ENCODE measurements at regions not wholly inside any gene's neighbourhood (a gene's known extent, or its start where the extent isn't known, plus 50 kb on each side); places are given as distances from the start of the nearest gene placed in this dataset.

DNA sequence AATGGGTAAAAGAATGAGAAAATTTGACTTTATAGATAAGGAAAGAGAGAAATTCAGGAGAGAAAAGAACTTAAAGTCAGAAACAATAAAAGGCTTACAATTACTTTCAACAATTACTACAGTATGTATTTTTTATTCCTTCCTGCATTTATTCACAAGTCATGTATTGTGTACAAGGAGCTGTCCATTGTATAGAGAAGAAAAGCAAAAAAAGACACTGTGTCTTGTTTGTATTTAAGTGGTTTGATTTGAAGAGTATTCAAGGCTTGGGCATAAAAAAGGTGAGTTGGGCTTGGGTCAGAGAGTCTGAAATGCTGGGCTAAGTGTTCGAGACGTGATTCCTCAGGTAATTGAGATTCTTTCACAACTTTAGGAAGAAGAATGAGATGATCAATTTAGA is 394.2 kb upstream of the ROBO2 start:
- no peak for DNase-seq

DNA sequence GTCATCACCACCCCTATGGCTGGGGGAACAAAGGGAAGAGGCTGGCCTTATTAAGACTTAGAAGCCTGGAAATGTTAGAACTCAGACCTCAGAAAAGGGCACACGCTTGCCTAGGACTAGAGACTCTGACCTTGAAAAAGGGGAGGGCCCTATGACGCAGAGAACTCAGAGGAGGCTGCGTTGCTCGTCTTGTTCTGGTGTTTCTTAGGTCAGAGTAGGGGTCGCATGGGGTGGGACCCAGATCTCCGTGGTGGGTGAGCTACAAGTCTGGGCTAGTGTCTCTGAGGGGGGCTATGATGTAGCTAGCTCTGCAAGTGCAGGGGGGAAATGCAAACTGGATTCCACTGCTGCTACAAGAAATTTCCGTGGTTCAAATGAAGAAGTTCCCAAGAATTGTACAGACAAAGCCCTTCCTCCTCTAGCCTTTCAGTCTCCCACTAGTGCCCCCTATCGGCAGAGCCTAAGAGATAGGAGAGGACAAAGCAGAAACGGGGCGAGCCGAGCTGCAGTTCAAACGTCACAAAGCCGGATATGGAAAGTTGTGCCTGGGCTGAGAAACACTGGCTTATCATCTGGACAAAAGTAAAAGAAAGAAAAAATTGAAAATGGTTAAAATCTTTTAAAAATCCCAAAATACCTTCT is 392.9 kb upstream of the ROBO2 start:
- no peak for DNase-seq

DNA sequence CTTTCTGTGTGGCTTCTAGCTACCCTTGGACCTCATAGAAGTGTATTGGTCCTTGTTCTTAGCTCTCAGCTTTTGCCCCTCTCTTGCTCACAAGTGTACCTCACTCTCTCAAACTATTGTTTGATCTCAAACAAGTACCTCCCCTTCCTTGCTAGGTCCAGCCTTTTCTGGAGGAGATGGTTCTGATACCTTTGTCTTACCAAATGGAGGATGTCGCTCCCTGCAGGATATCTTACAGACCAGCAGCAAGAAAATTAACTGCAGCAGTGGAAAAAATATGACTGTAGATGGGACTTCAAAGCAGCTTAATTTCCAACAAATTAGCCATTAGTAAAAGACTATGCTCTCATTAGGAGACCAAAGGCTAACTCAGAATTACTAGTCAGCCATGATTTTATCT is 388.1 kb upstream of the ROBO2 start:
- no peak for DNase-seq

DNA sequence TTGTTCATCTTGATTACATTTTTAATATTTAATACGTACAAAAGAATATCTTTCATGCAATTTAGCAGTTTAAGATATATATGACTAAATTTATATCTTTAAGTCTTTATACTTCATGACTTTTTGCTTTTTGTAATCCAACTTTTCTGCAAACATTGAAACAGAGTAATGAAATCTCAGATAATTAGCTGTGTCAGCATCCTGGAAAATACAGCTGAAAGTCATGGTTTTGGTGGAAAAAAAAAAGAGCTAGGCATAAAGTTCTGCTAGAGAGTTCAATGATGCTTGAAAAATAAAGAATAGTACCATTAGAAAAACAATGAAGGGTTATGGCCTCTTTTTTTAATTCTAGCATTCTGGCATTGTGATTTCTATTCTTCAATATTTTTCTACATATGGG is 387.4 kb upstream of the ROBO2 start:
- DNase-seq = no peak

DNA sequence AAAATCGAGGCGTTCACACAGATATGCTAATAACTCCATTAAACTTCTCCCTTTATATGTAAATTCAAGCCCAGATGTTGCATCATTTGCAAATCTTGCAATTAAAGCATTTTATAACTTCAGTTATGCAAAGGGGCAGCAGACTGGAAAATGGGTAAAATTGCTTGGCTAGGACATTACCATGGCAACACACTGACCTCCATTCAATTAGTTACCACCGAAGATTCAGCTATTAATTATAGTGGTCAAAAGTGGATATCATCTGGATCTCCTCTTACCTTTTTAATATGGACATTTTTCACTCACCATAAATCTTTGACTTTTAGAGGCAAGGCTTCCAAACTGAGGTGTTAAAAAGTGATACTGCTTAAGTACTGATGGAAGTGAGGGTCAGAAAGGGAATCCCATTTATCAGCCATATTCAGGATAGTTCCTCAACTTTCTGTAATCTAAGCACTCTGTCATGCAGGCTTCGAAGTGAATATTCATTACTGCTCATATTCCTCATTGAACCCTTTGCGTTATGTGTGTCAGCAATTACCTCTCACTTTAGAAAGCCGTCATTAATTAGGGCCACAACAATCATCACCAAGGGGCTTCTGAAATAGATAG is 386.2 kb upstream of the ROBO2 start:
- no peak for DNase-seq

DNA sequence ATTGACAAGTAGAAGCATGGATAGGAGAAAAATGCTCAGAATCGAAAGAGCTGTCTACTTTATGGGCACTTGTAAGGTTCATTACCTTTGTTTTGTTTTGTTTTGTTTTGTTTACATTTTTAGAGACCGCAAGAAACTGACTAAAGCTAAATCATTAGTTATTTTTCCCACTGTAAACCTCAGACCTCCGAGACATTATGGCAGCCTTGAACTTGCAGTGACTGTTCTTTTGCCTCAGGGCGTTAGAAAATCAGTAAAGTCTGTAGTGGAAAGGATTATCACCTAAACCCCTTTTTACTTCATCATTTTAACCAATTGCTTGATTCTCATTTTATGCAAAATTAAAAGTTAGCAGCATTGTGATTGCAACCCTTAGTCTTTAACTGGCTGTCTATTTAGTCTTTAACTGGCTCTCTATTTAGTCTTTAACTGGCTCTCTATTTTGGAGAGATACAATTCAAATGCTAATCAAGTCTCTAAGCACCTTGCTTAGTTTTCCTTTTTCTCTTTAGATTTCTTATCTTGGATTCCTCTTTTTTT is 383.3 kb upstream of the ROBO2 start:
- DNase-seq = no peak

DNA sequence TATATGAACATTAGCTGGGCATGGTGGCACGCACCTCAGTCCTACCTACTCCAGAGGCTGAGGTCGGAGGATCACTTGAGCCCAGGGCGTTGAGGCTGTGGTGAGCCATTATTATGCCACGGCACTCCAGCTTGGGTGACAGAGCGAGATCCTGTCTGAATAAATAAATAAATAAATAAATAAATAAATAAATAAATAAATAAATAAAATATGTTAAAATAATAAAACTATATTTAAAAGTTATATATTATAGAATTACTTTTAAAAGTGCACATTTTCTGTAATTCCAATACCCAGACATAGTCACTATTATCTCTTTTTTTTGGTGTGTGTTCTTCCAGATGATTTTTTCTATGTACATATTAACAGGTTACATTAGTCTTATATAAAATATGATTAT is 382.0 kb upstream of the ROBO2 start:
- no peak for DNase-seq

DNA sequence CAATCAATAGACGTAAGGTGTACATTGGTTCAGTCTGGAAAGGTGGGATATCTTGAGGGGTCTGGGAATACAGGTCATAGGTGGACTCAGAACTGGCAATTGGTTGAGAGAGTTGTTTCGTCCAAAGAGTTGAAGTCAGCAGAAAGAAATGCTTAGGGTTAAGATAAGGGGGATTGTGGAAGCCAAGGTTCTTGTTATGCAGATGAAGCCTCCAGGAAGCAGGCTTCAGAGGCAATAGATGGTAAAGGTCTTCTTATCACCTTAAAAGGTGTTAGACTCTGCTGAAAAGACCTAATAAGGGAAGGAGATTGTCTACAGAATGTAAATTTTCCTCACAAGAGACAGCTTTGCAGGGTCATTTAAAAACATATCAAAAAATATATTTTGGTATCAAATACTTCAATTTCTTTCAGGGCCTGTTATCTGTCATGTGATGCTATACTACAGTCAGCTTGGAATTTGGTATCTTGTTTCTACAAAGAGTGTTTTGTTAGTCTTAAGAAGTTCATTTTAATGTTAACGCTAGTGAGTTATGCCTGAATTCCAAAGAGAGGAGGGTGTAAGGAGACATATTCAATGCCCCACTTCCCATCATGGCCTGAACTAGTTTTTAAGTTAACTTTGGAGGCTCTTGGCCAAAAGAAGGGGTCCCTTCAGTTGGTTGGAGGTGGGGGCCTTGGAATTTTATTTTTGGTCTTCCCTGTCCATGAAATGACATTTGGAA is 378.2 kb upstream of the ROBO2 start:
- no peak for DNase-seq

DNA sequence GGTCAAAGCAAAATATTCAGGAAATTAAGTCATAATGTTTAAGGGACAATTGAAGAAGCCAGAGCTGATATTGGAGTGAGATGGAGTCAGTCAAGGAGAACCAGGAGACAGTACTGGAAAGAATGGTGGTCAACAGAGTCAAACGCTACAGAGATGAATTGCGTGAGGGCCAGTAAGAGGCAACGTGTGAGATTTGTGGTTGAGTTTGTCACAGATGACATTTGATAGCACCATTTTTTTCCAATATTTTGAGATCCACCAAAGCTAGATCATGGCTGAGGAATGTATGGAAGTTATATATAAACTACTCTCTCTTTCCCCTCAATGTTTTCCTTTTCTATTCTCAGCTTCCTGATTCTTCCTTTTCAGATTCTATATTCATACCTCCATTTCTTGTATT is 375.1 kb upstream of the ROBO2 start:
- DNase-seq = no peak

DNA sequence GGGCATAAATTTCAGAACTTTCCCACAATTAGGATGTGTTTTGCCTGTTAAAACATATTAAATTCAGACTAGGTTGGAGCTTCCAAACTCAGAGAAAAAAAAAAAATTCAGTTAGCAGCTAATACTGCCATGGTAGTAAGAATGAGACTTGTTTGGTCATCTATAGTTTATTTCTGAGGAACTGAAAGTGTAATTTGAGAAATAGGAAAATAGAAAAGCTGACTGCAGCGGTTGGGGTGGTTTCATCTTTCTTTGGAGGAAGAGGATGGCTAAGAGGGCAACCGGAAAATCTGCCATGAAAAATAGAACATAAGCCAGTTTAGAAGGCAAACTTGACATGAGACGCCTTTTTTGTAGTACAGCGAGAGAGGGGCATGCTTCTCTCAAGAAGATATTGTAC is 371.2 kb upstream of the ROBO2 start:
- DNase-seq = no peak

DNA sequence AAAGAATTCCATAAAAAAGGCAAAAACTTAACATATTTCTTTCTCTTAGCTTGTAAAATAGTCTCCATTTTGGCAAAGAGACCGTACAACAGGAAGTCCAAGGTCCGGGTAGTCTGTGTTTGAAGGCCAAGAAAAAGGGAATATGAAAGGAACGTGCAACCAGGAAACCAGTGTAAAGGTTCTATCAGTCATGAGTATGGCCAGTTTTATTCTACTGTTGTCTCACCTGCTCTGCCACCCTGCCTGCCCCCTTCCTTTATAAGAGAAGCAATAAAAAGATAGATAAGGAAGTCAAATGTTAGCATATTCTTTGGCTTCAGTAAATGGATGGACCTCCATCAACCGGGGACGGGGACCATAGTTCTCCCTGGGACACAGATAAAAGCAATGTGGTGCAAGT is 370.6 kb upstream of the ROBO2 start:
- no peak for DNase-seq

DNA sequence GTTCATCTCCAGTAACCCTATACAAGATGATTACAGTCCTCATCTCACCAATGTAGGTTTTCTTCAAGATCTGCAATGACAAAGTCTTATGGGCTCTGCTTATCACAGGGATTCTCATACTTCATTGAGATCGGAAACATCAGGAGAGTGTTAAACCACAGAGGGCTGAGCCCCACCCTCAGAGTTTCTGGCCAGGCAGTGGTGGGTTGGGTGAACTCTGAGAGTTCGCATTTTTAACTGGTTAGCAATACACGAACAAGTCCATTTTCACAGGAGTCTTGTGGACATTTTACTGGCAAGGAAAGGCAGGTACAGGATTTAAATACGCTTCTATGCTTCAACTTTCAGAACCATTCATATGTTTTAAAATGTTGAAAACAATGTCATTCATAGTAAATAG is 366.7 kb upstream of the ROBO2 start:
- no peak for DNase-seq

DNA sequence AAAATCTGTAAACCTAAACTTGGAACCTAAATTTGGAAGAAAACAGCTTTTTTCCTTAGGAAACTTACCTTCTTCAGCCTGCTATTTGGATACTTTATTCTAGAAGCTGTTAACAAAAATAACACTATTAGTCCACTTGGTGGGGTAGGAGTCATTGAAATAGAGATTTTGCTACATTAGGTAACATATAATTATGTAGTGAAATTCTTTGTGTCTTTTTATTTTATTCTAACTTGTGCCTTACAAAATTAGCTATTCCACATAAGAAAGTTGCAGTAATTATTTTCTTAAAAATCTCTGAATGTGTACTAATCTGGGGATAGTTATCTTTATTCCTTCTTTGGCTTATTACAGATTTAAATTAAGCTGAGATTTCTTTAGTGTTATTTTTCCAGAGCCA is 360.4 kb upstream of the ROBO2 start:
- DNase-seq = no peak

DNA sequence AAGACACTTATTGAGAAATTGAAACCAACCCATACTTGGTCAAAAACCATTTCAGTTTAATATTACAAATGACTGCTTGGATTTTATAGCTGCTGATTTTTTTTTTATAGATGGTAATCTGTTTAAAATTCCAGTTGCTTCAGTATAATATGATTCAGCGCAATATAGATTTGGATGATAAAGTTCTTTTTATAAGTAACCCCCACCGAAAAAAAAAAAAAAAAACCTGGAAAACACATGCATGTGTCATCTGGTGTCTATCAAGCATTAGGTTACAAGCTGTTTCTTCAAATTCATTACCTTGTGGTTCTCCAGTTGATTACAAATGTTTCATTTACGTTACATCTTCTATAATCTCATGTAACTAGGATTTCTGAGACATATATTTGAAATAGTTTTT is 356.6 kb upstream of the ROBO2 start:
- no peak for DNase-seq

DNA sequence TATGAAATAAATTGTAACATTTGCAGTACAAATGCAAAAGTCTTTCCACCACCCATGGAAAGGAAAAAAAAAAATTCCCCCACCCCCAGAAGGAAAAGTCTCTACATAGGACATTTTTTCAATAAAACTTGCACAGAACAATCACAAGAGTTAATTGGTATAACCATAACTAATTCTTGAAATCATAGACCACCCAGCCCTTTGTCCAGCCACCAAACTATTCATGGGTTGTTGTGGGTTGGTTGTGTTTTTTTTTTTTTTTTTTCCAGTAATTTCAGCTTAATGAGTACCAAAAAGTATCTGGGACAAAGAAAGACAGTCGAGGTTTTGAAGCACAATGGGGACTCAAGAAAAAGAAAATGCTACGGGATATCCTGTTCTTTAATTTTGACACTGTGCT is 355.0 kb upstream of the ROBO2 start:
- DNase-seq = no peak

DNA sequence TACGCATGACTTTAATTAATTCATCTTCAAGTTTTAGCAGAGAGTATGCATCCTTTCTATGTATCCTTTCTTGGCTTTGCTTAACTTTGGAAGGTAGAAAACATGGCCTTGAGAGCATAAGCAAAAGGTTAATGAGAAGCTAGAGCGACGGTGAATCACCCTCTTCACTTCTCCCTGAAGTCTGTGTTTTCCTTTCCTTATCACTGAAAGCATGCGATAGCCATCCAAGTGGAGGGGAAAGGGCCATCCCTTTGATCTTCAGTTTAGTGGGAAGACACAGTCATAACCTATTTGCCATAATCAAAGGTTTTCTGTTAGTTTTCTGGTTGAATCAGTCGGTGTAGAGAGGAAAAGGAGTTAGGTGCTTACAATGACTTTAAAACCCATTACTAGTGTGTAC is 354.0 kb upstream of the ROBO2 start:
- no peak for DNase-seq

DNA sequence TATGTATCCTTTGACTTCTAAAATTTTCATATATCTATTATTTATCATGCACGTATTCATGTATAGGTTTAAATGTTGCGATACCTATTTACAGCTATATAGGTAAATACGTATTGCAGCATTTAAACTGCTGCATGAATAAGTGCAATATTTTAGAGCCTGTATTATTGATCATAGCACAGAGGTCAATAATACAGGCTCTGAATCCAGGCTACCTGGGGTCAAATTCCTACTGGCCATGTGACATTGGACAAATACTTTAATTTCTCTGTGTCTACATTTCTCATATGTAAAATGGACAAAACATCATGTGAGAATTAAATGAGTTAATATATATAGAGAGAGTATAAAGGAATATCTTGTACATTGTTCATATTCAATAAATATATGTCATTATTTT is 352.9 kb upstream of the ROBO2 start:
- no peak for DNase-seq

DNA sequence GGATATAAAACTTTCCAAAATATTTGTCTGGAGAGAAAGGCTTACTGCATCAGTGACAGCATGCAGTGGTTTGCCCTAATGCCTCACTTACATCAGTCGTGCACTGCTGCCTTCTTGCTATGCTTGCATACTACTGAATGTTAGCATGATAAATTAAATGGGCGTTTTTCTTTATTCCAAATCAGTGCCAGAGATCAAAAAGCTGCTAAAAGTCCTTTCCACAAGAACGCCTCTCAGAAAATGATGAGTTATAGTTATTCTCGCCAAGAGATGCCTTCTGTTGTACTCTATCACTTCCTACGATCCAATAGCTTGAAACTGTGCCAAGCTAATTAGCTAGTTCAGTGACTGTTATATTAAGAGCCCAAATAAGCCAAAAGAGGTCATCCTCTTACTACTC is 345.8 kb upstream of the ROBO2 start:
- DNase-seq = peak in 1 of 2 donors; percentile 5

DNA sequence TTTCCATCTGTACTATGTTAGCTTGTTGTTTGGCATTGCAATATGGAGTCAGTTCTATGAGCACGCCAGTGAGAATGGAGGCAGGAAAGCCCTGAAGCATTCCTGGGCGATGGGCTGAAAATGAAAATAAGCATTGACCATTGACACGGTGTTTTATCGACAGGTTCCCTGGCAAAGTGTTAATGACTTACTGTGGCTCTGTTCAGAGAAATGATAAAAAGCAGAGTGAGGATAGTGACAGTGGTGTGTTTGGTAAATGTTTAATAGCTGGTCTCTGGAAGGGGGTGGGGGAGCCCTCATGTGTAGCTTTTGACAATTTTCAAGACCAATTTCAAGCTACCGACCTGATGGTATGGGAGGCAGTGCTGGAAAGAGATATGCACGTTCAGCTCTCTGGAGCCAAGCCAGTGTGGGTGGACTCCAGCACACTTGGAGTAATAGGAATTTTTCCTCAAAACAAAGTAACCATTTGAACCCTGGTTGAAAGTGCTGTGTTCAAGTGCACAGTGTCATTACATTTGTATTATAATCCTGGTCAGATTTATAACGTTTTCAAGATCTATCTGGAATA is 341.7 kb upstream of the ROBO2 start:
- no peak for DNase-seq

DNA sequence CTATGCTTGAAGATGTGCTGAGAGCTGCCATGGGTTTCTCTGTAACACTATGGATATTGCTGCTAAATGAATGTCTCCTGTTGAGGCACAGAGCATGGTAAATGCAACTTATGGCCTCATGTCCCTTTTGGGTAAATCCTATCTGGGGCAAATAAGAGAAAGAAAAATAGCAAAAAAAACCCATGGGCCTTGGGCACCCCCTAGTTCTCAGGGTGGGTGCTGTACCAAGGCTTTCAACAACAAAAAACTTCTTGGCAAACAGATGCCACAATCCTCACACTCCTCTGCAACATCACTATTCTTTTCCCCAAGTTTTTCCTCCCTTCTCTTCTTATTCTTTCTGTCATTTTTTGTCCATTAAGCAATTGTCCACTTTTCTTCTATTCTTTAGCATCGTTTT is 340.1 kb upstream of the ROBO2 start:
- DNase-seq = no peak

DNA sequence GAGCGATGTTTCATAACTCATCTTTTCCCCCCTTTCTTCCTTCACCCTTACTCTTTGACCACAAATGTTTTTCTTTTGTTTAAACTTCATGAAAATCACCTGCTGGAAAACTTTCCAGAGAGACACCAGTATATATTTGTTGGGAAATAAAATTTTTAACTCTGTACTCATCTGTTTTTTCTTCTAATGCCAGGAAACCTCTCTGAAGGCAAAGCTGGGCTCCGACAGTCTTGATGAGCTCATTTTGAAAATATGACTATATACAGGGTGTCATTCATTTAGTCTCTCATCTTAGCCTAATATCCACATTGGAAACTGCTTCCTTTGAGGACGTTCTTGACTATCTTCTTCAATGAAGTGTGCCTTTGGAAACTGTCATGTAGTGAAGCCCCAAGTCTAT is 339.6 kb upstream of the ROBO2 start:
- DNase-seq = no peak

DNA sequence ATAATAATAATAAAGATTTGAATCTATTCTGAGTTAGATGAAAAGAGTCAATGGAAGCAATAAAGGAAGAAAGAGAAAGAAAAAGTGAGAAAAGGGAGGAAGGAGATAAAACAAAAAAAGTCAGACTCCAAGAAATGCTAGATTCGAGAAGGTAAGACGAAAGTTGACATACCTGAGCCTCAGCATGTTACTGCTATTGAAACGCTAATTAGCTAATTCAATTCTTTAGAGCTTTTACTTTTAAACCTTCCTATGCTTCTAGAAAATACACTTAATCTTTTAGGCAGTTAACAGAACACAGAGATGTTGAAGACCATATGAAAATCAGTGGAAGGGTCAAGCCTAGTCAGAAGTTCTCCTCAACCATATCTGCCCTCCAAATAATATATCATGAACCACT is 337.2 kb upstream of the ROBO2 start:
- no peak for DNase-seq

DNA sequence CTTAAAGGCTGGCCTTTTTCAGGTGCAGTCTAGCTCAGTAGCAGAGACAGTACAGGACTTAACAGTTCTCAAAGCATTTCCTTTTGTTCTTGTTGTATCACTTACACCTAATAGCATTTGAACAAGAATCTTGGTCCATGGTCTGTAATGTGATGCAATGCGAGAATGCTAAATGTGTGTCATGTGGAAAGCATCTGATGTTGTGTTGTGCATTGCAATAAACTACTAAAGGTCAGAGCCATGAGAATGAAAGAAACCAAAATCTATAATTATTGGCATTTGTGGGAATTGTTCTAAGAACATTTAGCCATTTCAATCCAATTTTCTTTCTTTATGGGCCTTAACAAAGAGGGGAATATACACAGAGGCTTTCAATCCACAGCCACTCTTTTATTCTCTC is 324.5 kb upstream of the ROBO2 start:
- no peak for DNase-seq

DNA sequence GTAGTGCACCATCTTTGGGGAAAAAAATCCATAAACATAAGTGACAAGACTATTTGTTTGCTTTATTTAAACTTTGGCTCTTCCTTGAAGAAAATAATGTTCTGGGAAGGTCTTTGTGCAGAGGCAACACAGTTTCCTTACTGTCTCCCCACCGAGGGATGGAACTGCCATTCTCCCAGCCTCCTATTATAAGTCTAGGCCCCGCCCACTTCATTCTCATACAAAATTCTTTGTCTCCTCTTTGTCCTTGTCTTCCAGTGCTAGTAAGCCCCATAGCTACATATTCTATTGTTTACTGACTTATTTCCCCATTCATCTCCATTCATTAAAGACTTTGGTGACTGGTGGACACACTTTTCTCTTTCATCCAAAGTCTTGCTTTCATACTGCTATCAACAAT is 316.5 kb upstream of the ROBO2 start:
- no peak for DNase-seq
